BJ (cell line): ENCODE measurements at regions not wholly inside any gene's neighbourhood (a gene's known extent, or its start where the extent isn't known, plus 50 kb on each side); places are given as distances from the start of the nearest gene placed in this dataset.

Experiments used
- CTCF ChIA-PET: fragments of 350-600 bp; formaldehyde crosslinking; extraction: SDS; loops from one replicate; lab custom pipeline; 2021; ENCODE audit warnings: antibody characterized with exemption, inconsistent platforms; lab: Yijun Ruan, JAX
- POLR2A ChIA-PET: fragments of 300-600 bp; sonication (Branson Sonifier 250); formaldehyde crosslinking; extraction: SDS; loops from one replicate; lab custom pipeline; 2021; ENCODE audit warnings: antibody characterized with exemption; lab: Charles Lee
- DNase-seq: peaks from one replicate; pipeline ENCODE4 v3.0.0-alpha.2; 2011; ENCODE audit warnings: low read depth
- H3K27me3 ChIP-seq: 2 replicates; pipeline ENCODE4 v1.6.0; 2011; ENCODE audit warnings: low read length; ENCODE audit not compliant: control insufficient read depth, insufficient read depth
- H3K36me3 ChIP-seq: 2 replicates; pipeline ENCODE4 v1.5.1; 2011; ENCODE audit warnings: low read length; ENCODE audit not compliant: control insufficient read depth, insufficient read depth
- H3K4me3 ChIP-seq: 2 replicates; pipeline ENCODE4 v1.5.1; 2011; ENCODE audit warnings: low read depth, mild to moderate bottlenecking, control low read depth, low read length
- TF ChIP-seq, protein P1 (sequence below): IDR thresholded peaks from 2 replicates; pipeline ENCODE4 v1.5.1; 2011; ENCODE audit warnings: low read depth, mild to moderate bottlenecking, control low read depth, inconsistent platforms, low read length, moderate library complexity; ENCODE audit not compliant: insufficient read depth

DNA sequence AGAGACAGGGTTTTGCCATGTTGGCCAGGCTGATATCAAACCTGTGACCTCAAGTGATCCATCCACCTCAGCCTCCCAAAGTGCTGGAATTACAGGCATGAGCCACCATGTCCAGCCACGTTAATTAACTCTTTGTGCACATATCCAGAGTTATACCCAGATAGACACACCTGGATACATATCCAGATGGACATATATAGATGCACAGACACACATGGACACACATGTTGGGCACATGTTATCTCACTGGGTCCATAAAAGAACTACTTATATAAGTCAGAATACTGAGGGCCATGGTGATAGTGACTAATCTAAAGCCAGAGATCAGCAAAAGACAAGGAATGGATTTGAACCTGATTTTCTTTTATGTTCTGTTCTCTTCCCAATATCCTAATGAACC lies 158.6 kb downstream of the IRS1 start:
- ChIA-PET CTCF (interaction anchor here (1.6 kb wide), 1 partner anchor 21 kb away, joined by 3 read pairs; no protein-coding TSS in a partner anchor), POLR2A (no interaction called here)
- H3K36me3 ChIP-seq, result no peaks in the 10 kb centered on the region

DNA sequence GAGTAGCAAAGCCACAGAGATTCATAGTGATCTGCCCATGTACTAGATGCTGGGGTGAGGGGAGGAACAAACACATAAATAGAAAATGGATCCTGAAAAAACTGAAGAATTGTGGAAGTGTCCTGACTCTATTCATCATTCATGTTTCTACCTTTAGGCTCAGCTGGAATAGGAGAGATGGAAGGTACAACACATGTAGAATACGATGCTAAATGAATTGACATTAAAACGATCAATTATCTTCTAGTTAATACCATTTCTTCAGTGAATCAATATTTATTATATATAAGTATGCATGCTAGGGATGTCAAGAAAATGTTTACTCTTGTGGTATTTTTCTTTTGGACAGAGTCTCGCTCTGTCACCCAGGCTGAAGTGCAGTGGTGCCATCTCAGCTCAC lies 159.1 kb downstream of the IRS1 start:
- Histone ChIP-seq H3K4me3 (no peak overlapping the region), H3K36me3 (no peaks in the 10 kb centered on the region), H3K27me3 (no peaks in the 10 kb centered on the region)
- ChIA-PET CTCF (interaction anchor here (1.6 kb wide), 1 partner anchor 20 kb away, joined by 3 read pairs; no protein-coding TSS in a partner anchor), POLR2A (no interaction called here)
- no peak for DNase-seq
- TF ChIP-seq, protein P1, sequence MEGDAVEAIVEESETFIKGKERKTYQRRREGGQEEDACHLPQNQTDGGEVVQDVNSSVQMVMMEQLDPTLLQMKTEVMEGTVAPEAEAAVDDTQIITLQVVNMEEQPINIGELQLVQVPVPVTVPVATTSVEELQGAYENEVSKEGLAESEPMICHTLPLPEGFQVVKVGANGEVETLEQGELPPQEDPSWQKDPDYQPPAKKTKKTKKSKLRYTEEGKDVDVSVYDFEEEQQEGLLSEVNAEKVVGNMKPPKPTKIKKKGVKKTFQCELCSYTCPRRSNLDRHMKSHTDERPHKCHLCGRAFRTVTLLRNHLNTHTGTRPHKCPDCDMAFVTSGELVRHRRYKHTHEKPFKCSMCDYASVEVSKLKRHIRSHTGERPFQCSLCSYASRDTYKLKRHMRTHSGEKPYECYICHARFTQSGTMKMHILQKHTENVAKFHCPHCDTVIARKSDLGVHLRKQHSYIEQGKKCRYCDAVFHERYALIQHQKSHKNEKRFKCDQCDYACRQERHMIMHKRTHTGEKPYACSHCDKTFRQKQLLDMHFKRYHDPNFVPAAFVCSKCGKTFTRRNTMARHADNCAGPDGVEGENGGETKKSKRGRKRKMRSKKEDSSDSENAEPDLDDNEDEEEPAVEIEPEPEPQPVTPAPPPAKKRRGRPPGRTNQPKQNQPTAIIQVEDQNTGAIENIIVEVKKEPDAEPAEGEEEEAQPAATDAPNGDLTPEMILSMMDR, result no peak

More for the DNA sequence above, 158.6 kb downstream of the IRS1 start:
- TF ChIP-seq, protein P1, result no peak
- no peak for DNase-seq
- Histone ChIP-seq H3K4me3 (no peak overlapping the region), H3K27me3 (no peaks in the 10 kb centered on the region)

DNA sequence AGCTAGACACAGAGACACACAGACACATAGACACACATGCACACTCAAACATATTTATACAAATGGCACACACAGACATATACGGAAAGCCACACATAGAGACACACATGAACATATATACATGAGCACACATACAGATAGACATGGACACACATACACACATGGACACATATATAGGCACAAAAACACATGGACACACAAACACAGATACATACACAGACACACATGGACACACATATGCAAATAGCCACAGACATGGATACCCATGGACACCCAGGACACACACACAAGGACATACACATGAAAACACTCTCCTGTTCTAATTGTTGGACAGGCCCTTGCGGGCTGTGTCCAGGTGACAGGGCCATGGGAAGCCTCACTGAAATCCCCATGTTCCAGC lies 160.1 kb downstream of the IRS1 start:
- ChIA-PET POLR2A (no interaction called here), CTCF (interaction anchor here (1.6 kb wide), 1 partner anchor 19 kb away, joined by 3 read pairs; no protein-coding TSS in a partner anchor)
- Histone ChIP-seq H3K36me3 (no peaks in the 10 kb centered on the region), H3K27me3 (no peaks in the 10 kb centered on the region), H3K4me3 (no peak overlapping the region)
- TF ChIP-seq, protein P1, result no peak
- DNase-seq, result no peak

DNA sequence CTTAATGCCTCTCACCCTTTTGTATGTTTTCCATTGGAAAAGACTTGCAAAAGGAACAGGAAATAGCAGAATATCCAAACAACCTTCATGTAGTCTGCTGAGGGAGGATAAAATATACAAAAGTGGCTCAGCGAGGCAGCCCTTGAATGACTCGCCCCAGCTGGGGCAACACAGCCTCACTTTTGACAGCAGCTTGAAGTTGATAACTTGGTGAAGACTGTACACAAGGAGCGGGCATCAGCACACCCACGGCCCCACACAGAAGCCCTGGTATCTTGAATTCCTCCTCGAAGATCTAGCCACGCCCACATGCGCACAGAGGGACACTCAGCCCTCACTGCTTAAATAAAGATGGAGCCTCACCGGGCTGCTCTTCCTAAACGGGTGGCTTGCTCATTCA lies 161.0 kb downstream of the IRS1 start:
- no peak for DNase-seq
- TF ChIP-seq, protein P1, result no peak
- POLR2A ChIA-PET, result no interaction called here
- Histone ChIP-seq H3K36me3 (no peaks in the 10 kb centered on the region), H3K27me3 (no peaks in the 10 kb centered on the region), H3K4me3 (no peak overlapping the region)
- CTCF ChIA-PET, result no interaction called here

DNA sequence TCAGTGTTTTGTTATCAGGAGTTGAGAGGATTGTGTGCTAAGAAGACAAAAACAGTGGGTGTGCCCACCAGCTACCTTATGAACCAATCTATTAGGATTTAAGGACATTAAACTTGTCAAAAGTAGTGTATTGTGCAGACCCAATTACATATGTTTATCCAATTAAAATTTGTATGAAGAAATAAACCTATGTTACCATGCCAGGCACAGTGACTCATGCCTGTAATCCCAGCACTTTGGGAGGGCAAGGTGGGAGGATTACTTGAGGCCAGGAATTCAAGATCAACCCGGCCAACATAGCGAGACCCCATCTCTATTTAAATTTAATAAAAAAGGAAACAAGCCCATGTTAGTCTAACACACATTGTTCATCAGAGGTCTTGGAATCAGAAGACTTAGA lies 162.2 kb downstream of the IRS1 start:
- POLR2A ChIA-PET, result no interaction called here
- Histone ChIP-seq H3K4me3 (no peak overlapping the region), H3K36me3 (no peaks in the 10 kb centered on the region), H3K27me3 (no peaks in the 10 kb centered on the region)
- TF ChIP-seq, protein P1, result no peak
- CTCF ChIA-PET, result interaction anchor here (1.5 kb wide), 1 partner anchor 61 kb away, joined by 4 read pairs; no protein-coding TSS in a partner anchor
- no peak for DNase-seq
